ENCODE measurements at regions not wholly inside any gene's neighbourhood (a gene's known extent, or its start where the extent isn't known, plus 50 kb on each side); places are given as distances from the start of the nearest gene placed in this dataset.

DNA sequence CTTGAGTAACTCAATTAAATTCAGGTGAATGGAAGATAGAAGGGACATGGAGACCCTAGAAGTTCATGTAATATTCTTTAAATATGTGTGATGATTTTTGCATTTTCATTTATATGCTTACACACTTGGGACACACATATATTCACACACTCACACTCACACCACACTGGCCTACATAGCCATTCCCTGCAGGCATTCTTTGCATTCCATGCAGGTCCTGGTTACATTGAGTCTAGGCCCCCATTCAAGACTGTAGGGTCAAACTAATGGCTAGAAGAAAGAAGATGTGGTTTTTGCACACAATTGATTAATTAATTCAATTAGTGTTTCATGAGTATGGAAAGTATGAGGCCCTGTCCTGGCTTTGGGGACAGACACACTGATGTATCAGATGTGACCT lies 249.4 kb downstream of the HNMT start:
- H3K27me3 ChIP-seq (ENCODE audit: control insufficient read depth in 1 of 2, insufficient read depth in 2 of 2, low read length in 1 of 2) = no peaks in the 10 kb centered on the region
- DNase-seq (no peak), ATAC-seq (ENCODE audit: low FRiP score) (no peak)
- H3K4me3 ChIP-seq (ENCODE audit: low read length in 2 of 2) = no peak overlapping the region
- intact Hi-C loops (cut with DNase I) = no loop called here
- no peaks in the 10 kb centered on the region for H3K36me3 ChIP-seq (ENCODE audit: control insufficient read depth in 1 of 2, insufficient read depth in 2 of 2, low read length in 1 of 2)
- no peaks in the 10 kb centered on the region for H3K9me3 ChIP-seq (ENCODE audit: control insufficient read depth, low read length)
- no peak overlapping the region for H3K27ac ChIP-seq (ENCODE audit: low read depth in 1 of 2, low read length in 2 of 2)
- no peaks in the 10 kb centered on the region for H3K4me1 ChIP-seq (ENCODE audit: control insufficient read depth in 1 of 2, insufficient read depth in 2 of 2, low read length in 2 of 2)

DNA sequence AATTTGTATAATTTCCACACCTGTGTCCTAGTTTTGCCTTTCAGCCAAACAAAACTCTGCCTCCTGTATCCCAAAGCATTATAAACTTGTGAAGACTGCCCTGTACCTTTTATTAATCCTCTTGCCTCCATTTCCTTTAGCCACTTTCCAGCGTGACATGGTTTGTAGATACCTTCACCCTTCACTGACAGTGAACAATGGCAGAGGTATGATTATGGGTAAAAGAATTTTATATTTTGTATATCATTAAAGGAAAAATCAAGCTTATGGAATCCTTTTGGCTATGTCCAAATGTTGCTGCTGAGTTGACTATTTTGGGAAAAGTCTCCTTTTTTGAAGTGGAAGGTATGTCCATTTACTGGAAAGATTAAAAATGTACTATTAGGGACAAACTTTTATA lies 251.7 kb downstream of the HNMT start:
- no peaks in the 10 kb centered on the region for H3K36me3 ChIP-seq (ENCODE audit: control insufficient read depth in 1 of 2, insufficient read depth in 2 of 2, low read length in 1 of 2)
- no peak overlapping the region for H3K4me3 ChIP-seq (ENCODE audit: low read length in 2 of 2)
- H3K27ac ChIP-seq (ENCODE audit: low read depth in 1 of 2, low read length in 2 of 2) = no peak overlapping the region
- no peak for ATAC-seq (ENCODE audit: low FRiP score)
- H3K9me3 ChIP-seq (ENCODE audit: control insufficient read depth, low read length) = no peaks in the 10 kb centered on the region
- intact Hi-C loops (cut with DNase I) = no loop called here
- 58 to 99% methylated on average over 1 of the region's 1 CpG for WGBS, 2 donors
- no peaks in the 10 kb centered on the region for H3K4me1 ChIP-seq (ENCODE audit: control insufficient read depth in 1 of 2, insufficient read depth in 2 of 2, low read length in 2 of 2)
- H3K27me3 ChIP-seq (ENCODE audit: control insufficient read depth in 1 of 2, insufficient read depth in 2 of 2, low read length in 1 of 2) = no peaks in the 10 kb centered on the region
- DNase-seq = no peak

DNA sequence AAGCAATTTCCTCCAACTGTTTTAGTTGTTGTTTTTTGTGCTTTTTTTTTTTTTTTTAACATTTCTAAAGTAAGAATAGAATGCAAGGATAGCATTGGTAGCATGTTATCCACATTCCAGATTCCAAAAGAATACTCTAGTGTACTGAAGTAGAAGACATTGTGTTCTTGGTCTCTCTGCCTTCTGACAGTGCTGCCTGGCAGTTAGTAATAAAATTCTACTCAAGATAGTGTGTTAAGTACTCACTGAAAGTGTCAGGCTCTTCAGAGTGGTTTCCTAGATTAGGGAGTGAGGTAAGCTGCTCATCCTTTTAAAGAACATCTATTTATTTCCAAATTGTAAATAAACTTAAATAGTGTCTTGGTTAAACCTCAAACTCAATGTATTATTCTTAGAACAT lies 253.7 kb downstream of the HNMT start:
- H3K4me3 ChIP-seq (ENCODE audit: low read length in 2 of 2) = no peak overlapping the region
- H3K27ac ChIP-seq (ENCODE audit: low read depth in 1 of 2, low read length in 2 of 2) = no peak overlapping the region
- ATAC-seq (ENCODE audit: low FRiP score) = no peak
- H3K4me1 ChIP-seq (ENCODE audit: control insufficient read depth in 1 of 2, insufficient read depth in 2 of 2, low read length in 2 of 2) = no peaks in the 10 kb centered on the region
- intact Hi-C loops (cut with DNase I) = no loop called here
- DNase-seq = no peak
- no peaks in the 10 kb centered on the region for H3K27me3 ChIP-seq (ENCODE audit: control insufficient read depth in 1 of 2, insufficient read depth in 2 of 2, low read length in 1 of 2)
- no peaks in the 10 kb centered on the region for H3K36me3 ChIP-seq (ENCODE audit: control insufficient read depth in 1 of 2, insufficient read depth in 2 of 2, low read length in 1 of 2)
- no peaks in the 10 kb centered on the region for H3K9me3 ChIP-seq (ENCODE audit: control insufficient read depth, low read length)

DNA sequence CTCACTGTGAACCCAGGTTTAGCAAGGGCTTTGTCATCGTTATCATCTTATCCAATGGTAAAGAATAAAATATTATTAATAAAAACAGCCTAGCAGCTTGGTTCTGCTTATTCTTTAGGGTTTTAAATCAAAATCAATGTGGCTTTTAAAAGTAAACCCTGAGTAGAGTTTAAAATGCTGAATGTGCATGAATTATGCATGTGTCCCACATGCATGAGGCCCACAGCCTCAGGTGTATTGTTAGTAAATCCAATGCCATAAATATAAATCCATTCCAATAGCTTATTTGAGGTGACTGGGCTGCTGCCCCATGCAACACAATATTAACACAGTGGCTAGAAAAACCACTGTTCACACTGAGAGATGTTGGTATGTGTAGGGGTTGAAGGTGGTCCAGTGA lies 254.1 kb downstream of the HNMT start:
- WGBS, 2 donors = 98 to 99% methylated on average over 1 of the region's 1 CpG
- intact Hi-C loops (cut with DNase I) = no loop called here
- Histone ChIP-seq H3K4me1 (ENCODE audit: control insufficient read depth in 1 of 2, insufficient read depth in 2 of 2, low read length in 2 of 2) (no peaks in the 10 kb centered on the region), H3K9me3 (ENCODE audit: control insufficient read depth, low read length) (no peaks in the 10 kb centered on the region), H3K27me3 (ENCODE audit: control insufficient read depth in 1 of 2, insufficient read depth in 2 of 2, low read length in 1 of 2) (no peaks in the 10 kb centered on the region), H3K27ac (ENCODE audit: low read depth in 1 of 2, low read length in 2 of 2) (no peak overlapping the region), H3K36me3 (ENCODE audit: control insufficient read depth in 1 of 2, insufficient read depth in 2 of 2, low read length in 1 of 2) (no peaks in the 10 kb centered on the region), H3K4me3 (ENCODE audit: low read length in 2 of 2) (no peak overlapping the region)
- no peak for DNase-seq
- no peak for ATAC-seq (ENCODE audit: low FRiP score)

DNA sequence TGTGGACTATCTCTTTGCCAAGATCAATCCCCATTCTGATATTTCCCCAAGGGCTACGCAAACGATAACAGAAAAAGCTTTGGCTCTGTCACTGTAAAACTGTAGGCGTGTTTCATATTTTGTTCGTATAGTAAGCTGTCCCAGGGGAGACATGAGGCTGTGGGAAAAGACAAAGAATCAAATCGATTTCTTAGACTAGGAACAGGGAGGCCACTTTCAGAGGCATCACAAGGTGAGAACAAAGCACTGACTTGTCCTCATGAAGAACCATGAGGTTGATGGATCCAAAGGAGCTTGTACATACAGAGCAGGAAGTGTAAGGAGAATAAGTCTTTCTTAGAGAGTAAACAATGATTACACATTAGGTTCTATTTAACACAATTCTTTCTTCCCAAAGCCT lies 255.7 kb downstream of the HNMT start:
- H3K4me1 ChIP-seq (ENCODE audit: control insufficient read depth in 1 of 2, insufficient read depth in 2 of 2, low read length in 2 of 2) = no peaks in the 10 kb centered on the region
- intact Hi-C loops (cut with DNase I) = no loop called here
- no peak overlapping the region for H3K27ac ChIP-seq (ENCODE audit: low read depth in 1 of 2, low read length in 2 of 2)
- H3K4me3 ChIP-seq (ENCODE audit: low read length in 2 of 2) = no peak overlapping the region
- 15 to 37% methylated on average over 5 of the region's 5 CpGs for WGBS, 2 donors
- no peaks in the 10 kb centered on the region for H3K27me3 ChIP-seq (ENCODE audit: control insufficient read depth in 1 of 2, insufficient read depth in 2 of 2, low read length in 1 of 2)
- no peaks in the 10 kb centered on the region for H3K9me3 ChIP-seq (ENCODE audit: control insufficient read depth, low read length)
- no peaks in the 10 kb centered on the region for H3K36me3 ChIP-seq (ENCODE audit: control insufficient read depth in 1 of 2, insufficient read depth in 2 of 2, low read length in 1 of 2)
- ATAC-seq (ENCODE audit: low FRiP score) (no peak), DNase-seq (no peak)

DNA sequence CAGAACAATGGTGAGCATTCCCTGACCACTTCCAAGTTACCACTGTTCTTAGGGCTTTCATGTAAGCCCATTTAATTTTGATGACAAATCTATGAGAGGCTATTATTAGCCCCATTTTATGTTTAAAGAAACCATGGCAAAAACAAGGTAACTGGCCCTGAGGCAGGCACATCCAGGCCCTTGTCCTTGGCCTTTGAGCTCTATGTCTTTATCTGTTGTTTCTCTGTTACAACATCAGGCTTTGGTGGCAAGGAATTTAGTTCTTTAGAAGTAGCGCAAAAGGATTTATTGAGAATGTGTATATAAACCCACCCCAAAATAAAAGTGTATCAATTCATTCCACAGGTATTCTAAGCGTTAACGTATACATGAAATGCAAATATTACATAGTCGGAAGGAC lies 257.1 kb downstream of the HNMT start:
- intact Hi-C loops (cut with DNase I) = no loop called here
- no peaks in the 10 kb centered on the region for H3K9me3 ChIP-seq (ENCODE audit: control insufficient read depth, low read length)
- ATAC-seq (ENCODE audit: low FRiP score) (no peak), DNase-seq (no peak)
- no peaks in the 10 kb centered on the region for H3K4me1 ChIP-seq (ENCODE audit: control insufficient read depth in 1 of 2, insufficient read depth in 2 of 2, low read length in 2 of 2)
- no peaks in the 10 kb centered on the region for H3K27me3 ChIP-seq (ENCODE audit: control insufficient read depth in 1 of 2, insufficient read depth in 2 of 2, low read length in 1 of 2)
- H3K27ac ChIP-seq (ENCODE audit: low read depth in 1 of 2, low read length in 2 of 2) = no peak overlapping the region
- no peaks in the 10 kb centered on the region for H3K36me3 ChIP-seq (ENCODE audit: control insufficient read depth in 1 of 2, insufficient read depth in 2 of 2, low read length in 1 of 2)
- H3K4me3 ChIP-seq (ENCODE audit: low read length in 2 of 2) = no peak overlapping the region
- WGBS, 2 donors = 94 to 98% methylated on average over 4 of the region's 4 CpGs

DNA sequence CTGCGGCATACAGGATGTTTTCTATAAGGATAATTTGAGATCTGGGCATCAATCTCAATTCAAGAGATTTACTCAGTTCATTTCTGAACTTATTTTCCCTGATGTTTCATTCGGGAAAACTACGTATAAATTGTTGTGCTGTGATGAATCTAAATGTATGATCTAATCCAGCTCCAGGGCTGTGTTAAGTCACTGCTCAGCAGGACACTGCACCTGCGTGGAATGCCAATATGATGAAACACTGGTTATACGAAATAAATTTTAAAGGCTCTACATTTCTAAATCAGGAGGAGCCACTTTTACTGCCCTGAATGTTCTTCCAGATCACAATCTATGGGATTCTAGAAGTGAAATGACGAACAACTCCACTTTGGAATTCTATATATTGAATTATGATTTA lies 259.0 kb downstream of the HNMT start:
- Histone ChIP-seq H3K4me3 (ENCODE audit: low read length in 2 of 2) (no peak overlapping the region), H3K36me3 (ENCODE audit: control insufficient read depth in 1 of 2, insufficient read depth in 2 of 2, low read length in 1 of 2) (no peaks in the 10 kb centered on the region), H3K9me3 (ENCODE audit: control insufficient read depth, low read length) (no peaks in the 10 kb centered on the region), H3K4me1 (ENCODE audit: control insufficient read depth in 1 of 2, insufficient read depth in 2 of 2, low read length in 2 of 2) (no peaks in the 10 kb centered on the region), H3K27ac (ENCODE audit: low read depth in 1 of 2, low read length in 2 of 2) (no peak overlapping the region), H3K27me3 (ENCODE audit: control insufficient read depth in 1 of 2, insufficient read depth in 2 of 2, low read length in 1 of 2) (no peaks in the 10 kb centered on the region)
- ATAC-seq (ENCODE audit: low FRiP score) = no peak
- intact Hi-C loops (cut with DNase I) = no loop called here
- no peak for DNase-seq
- WGBS, 2 donors = 83 to 90% methylated on average over 6 of the region's 6 CpGs

DNA sequence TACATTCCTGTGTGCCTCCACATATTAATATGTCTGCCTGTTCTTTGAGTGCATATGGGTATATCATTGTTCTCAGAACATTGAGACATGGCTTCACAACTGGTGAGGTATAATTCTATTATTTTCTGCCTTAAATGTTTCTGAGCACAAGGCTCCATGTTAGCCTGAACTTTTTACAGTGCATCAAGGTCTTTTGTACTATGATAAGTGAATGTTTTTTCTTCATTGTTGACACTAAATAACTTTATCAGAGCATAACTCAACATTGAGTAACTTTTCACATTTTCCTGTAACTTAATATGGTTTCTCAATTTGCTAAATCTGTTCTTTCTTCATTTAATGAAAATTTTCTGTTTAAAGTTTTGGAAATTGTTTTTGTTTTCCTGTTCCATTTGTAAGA lies 262.9 kb downstream of the HNMT start:
- H3K4me1 ChIP-seq (ENCODE audit: control insufficient read depth in 1 of 2, insufficient read depth in 2 of 2, low read length in 2 of 2) = no peaks in the 10 kb centered on the region
- H3K9me3 ChIP-seq (ENCODE audit: control insufficient read depth, low read length) = no peaks in the 10 kb centered on the region
- no peaks in the 10 kb centered on the region for H3K36me3 ChIP-seq (ENCODE audit: control insufficient read depth in 1 of 2, insufficient read depth in 2 of 2, low read length in 1 of 2)
- intact Hi-C loops (cut with DNase I) = no loop called here
- no peak overlapping the region for H3K4me3 ChIP-seq (ENCODE audit: low read length in 2 of 2)
- ATAC-seq (ENCODE audit: low FRiP score) (no peak), DNase-seq (no peak)
- no peaks in the 10 kb centered on the region for H3K27me3 ChIP-seq (ENCODE audit: control insufficient read depth in 1 of 2, insufficient read depth in 2 of 2, low read length in 1 of 2)
- no peak overlapping the region for H3K27ac ChIP-seq (ENCODE audit: low read depth in 1 of 2, low read length in 2 of 2)

DNA sequence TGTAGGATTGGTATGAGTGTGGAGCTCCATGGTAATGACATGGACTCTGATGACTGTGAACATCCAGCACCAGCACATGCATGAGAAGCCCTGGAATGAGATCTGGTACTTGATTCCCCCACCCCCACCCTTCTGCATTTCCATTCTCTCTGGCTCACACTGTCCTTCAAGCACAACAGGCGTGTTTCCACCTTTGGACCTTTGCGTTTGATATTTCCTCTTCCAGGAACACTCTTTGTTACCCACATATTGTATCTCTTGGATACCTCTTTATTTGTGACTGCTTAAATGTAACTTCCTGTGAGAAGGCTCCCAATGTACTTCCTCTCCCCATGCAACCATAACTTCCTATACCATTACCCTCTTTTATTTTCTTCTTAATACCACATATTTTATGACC lies 263.8 kb downstream of the HNMT start:
- no peak overlapping the region for H3K27ac ChIP-seq (ENCODE audit: low read depth in 1 of 2, low read length in 2 of 2)
- intact Hi-C loops (cut with DNase I) = no loop called here
- WGBS, 2 donors = 94 to 97% methylated on average over 2 of the region's 2 CpGs

DNA sequence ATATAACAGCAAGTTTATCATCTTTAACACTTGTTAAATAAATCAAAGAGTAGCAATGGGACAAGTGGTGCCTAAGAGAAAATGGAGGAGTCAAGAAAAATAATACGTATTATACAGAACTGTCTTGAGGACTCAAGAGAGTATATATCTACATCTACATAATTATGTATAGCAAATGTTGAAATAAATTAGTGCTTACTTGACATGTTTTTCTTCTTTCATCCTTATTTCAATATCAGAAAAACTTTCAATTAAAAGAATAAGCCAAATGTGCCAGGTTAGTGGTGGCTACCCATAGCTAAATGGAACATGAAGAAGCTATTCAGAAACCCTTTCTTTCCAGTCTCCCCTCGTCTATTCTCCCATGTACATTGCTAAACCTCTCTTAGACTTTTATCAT lies 267.3 kb upstream of the SPOPL start:
- no peak for DNase-seq
- no peaks in the 10 kb centered on the region for H3K36me3 ChIP-seq (ENCODE audit: control insufficient read depth in 1 of 2, insufficient read depth in 2 of 2, low read length in 1 of 2)
- 79 to 83% methylated on average over 2 of the region's 2 CpGs for WGBS, 2 donors
- no peak overlapping the region for H3K27ac ChIP-seq (ENCODE audit: low read depth in 1 of 2, low read length in 2 of 2)
- intact Hi-C loops (cut with DNase I) = loop anchor here in 1 of 2 donors (10.0 kb wide), 1 partner anchor 269 kb away; the partner anchor contains the start of gene HNMT
- H3K4me1 ChIP-seq (ENCODE audit: control insufficient read depth in 1 of 2, insufficient read depth in 2 of 2, low read length in 2 of 2) = no peaks in the 10 kb centered on the region
- H3K9me3 ChIP-seq (ENCODE audit: control insufficient read depth, low read length) = no peaks in the 10 kb centered on the region
- ATAC-seq (ENCODE audit: low FRiP score) = no peak
- no peak overlapping the region for H3K4me3 ChIP-seq (ENCODE audit: low read length in 2 of 2)
- no peaks in the 10 kb centered on the region for H3K27me3 ChIP-seq (ENCODE audit: control insufficient read depth in 1 of 2, insufficient read depth in 2 of 2, low read length in 1 of 2)

More for the DNA sequence above, 263.8 kb downstream of the HNMT start:
- Histone ChIP-seq H3K4me1 (ENCODE audit: control insufficient read depth in 1 of 2, insufficient read depth in 2 of 2, low read length in 2 of 2) (no peaks in the 10 kb centered on the region), H3K9me3 (ENCODE audit: control insufficient read depth, low read length) (no peaks in the 10 kb centered on the region), H3K4me3 (ENCODE audit: low read length in 2 of 2) (no peak overlapping the region), H3K27me3 (ENCODE audit: control insufficient read depth in 1 of 2, insufficient read depth in 2 of 2, low read length in 1 of 2) (no peaks in the 10 kb centered on the region), H3K36me3 (ENCODE audit: control insufficient read depth in 1 of 2, insufficient read depth in 2 of 2, low read length in 1 of 2) (no peaks in the 10 kb centered on the region)
- DNase-seq (no peak), ATAC-seq (ENCODE audit: low FRiP score) (no peak)
